ENCODE measurements at regions not wholly inside any gene's neighbourhood (a gene's known extent, or its start where the extent isn't known, plus 50 kb on each side); places are given as distances from the start of the nearest gene placed in this dataset.

GRCh38 chr3:99159220-99159762, 257.8 kb upstream of the DCBLD2 start:
- Histone ChIP-seq H3K4me1 (no peaks in the 10 kb centered on the region), H3K9me3 (peaks cover 0 to 14% (median 10%) of the 10 kb centered on the region in 4 donors), H3K27me3 (no peaks in the 10 kb centered on the region), H3K4me3 (no peak overlapping the region), H3K27ac (no peak overlapping the region), H3K36me3 (no peaks in the 10 kb centered on the region)
- TF ChIP-seq POLR2AphosphoS5 (IDR thresholded peaks at IDR 0.05) (no peak), POLR2A (IDR thresholded peaks at IDR 0.05) (no peak), CTCF (IDR thresholded peaks at IDR 0.05) (no peak), EP300 (IDR thresholded peaks at IDR 0.05) (no peak)
- no peak for ATAC-seq (ENCODE audit: low FRiP score in 2 of 2)
- no peak for DNase-seq

GRCh38 chr3:99145031-99145430, 243.5 kb upstream of the DCBLD2 start:
- H3K9me3 ChIP-seq = no peaks in the 10 kb centered on the region
- no peak overlapping the region for H3K27ac ChIP-seq
- DNase-seq = no peak
- H3K27me3 ChIP-seq = no peaks in the 10 kb centered on the region
- no peaks in the 10 kb centered on the region for H3K4me1 ChIP-seq
- WGBS, 2 donors = 74 to 85% methylated on average over 1 of the region's 1 CpG
- H3K4me3 ChIP-seq = no peak overlapping the region
- no peaks in the 10 kb centered on the region for H3K36me3 ChIP-seq
- no peak for TF ChIP-seq POLR2AphosphoS5 (IDR thresholded peaks at IDR 0.05)
- TF ChIP-seq EP300 (IDR thresholded peaks at IDR 0.05) = no peak
- TF ChIP-seq POLR2A (IDR thresholded peaks at IDR 0.05) = no peak
- TF ChIP-seq CTCF (IDR thresholded peaks at IDR 0.05) = no peak
- ATAC-seq (ENCODE audit: low FRiP score in 2 of 2) = no peak

- Histone ChIP-seq H3K4me1 (no peaks in the 10 kb centered on the region), H3K9me3 (no peaks in the 10 kb centered on the region), H3K27ac (no peak overlapping the region), H3K36me3 (no peaks in the 10 kb centered on the region), H3K4me3 (no peak overlapping the region), H3K27me3 (no peaks in the 10 kb centered on the region)
- TF ChIP-seq EP300 (IDR thresholded peaks at IDR 0.05) (no peak), CTCF (IDR thresholded peaks at IDR 0.05) (no peak), POLR2AphosphoS5 (IDR thresholded peaks at IDR 0.05) (no peak), POLR2A (IDR thresholded peaks at IDR 0.05) (no peak)
- ATAC-seq (ENCODE audit: low FRiP score in 2 of 2) = no peak
- no peak for DNase-seq
- 47 to 62% methylated on average over 3 of the region's 3 CpGs for WGBS, 2 donors
Measured at GRCh38 chr3:99143493-99143892, 242.0 kb upstream of the DCBLD2 start.

- ATAC-seq (ENCODE audit: low FRiP score in 2 of 2) (no peak), DNase-seq (no peak)
- H3K4me3 ChIP-seq = no peak overlapping the region
- H3K27me3 ChIP-seq = no peaks in the 10 kb centered on the region
- no peak for TF ChIP-seq POLR2AphosphoS5 (IDR thresholded peaks at IDR 0.05)
- no peak for TF ChIP-seq POLR2A (IDR thresholded peaks at IDR 0.05)
- TF ChIP-seq CTCF (IDR thresholded peaks at IDR 0.05) = no peak
- no peak for TF ChIP-seq EP300 (IDR thresholded peaks at IDR 0.05)
- H3K27ac ChIP-seq = no peak overlapping the region
- H3K9me3 ChIP-seq = no peaks in the 10 kb centered on the region
- H3K4me1 ChIP-seq = no peaks in the 10 kb centered on the region
- H3K36me3 ChIP-seq = no peaks in the 10 kb centered on the region
Measured at GRCh38 chr3:99134986-99135385, 233.5 kb upstream of the DCBLD2 start.

GRCh38 chr3:99131876-99132275, 230.4 kb upstream of the DCBLD2 start:
- H3K27me3 ChIP-seq = no peaks in the 10 kb centered on the region
- no peak overlapping the region for H3K4me3 ChIP-seq
- TF ChIP-seq POLR2A (IDR thresholded peaks at IDR 0.05) (no peak), POLR2AphosphoS5 (IDR thresholded peaks at IDR 0.05) (no peak), CTCF (IDR thresholded peaks at IDR 0.05) (no peak), EP300 (IDR thresholded peaks at IDR 0.05) (no peak)
- ATAC-seq (ENCODE audit: low FRiP score in 2 of 2) = no peak
- no peak for DNase-seq
- no peak overlapping the region for H3K27ac ChIP-seq
- no peaks in the 10 kb centered on the region for H3K4me1 ChIP-seq
- H3K36me3 ChIP-seq = no peaks in the 10 kb centered on the region
- no peaks in the 10 kb centered on the region for H3K9me3 ChIP-seq

Measured in upper lobe of left lung (tissue), 6 donors.